ENCODE measurements at regions not wholly inside any gene's neighbourhood (a gene's known extent, or its start where the extent isn't known, plus 50 kb on each side); places are given as distances from the start of the nearest gene placed in this dataset.

GRCh38 chr7:68512466-68512865 lies 1085.8 kb upstream of the AUTS2 start:
- DNase-seq (ENCODE audit: low read depth, low spot score) = no peak
- no peak overlapping the region for H3K27ac ChIP-seq

GRCh38 chr7:68518060-68518459 lies 1080.2 kb upstream of the AUTS2 start:
- H3K27ac ChIP-seq = no peak overlapping the region
- no peak for DNase-seq (ENCODE audit: low read depth, low spot score)

- H3K27ac ChIP-seq = no peak overlapping the region
- no peak for DNase-seq (ENCODE audit: low read depth, low spot score)
Measured at GRCh38 chr7:68524126-68524525, 1074.1 kb upstream of the AUTS2 start.

GRCh38 chr7:68529221-68529620 lies 1069.1 kb upstream of the AUTS2 start:
- no peak overlapping the region for H3K27ac ChIP-seq

GRCh38 chr7:68535266-68535665 lies 1063.0 kb upstream of the AUTS2 start:
- H3K27ac ChIP-seq = no peak overlapping the region
- DNase-seq (ENCODE audit: low read depth, low spot score) = no peak

More at GRCh38 chr7:68529221-68529620, 1069.1 kb upstream of the AUTS2 start:
- DNase-seq (ENCODE audit: low read depth, low spot score) = no peak

GRCh38 chr7:68537051-68537773 lies 1061.1 kb upstream of the AUTS2 start:
- no peak overlapping the region for H3K27ac ChIP-seq
- DNase-seq (ENCODE audit: low read depth, low spot score) = no peak

- no peak for DNase-seq (ENCODE audit: low read depth, low spot score)
Measured at GRCh38 chr7:68537774-68538071, 1060.6 kb upstream of the AUTS2 start.

GRCh38 chr7:68542831-68543230 lies 1055.4 kb upstream of the AUTS2 start:
- no peak overlapping the region for H3K27ac ChIP-seq

More at GRCh38 chr7:68537774-68538071, 1060.6 kb upstream of the AUTS2 start:
- no peak overlapping the region for H3K27ac ChIP-seq

GRCh38 chr7:68544851-68545250 lies 1053.4 kb upstream of the AUTS2 start:
- no peak for DNase-seq (ENCODE audit: low read depth, low spot score)
- H3K27ac ChIP-seq = no peak overlapping the region

More at GRCh38 chr7:68542831-68543230, 1055.4 kb upstream of the AUTS2 start:
- no peak for DNase-seq (ENCODE audit: low read depth, low spot score)

GRCh38 chr7:68547181-68547580 lies 1051.1 kb upstream of the AUTS2 start:
- no peak for DNase-seq (ENCODE audit: low read depth, low spot score)
- no peak overlapping the region for H3K27ac ChIP-seq

- no peak overlapping the region for H3K27ac ChIP-seq
- DNase-seq (ENCODE audit: low read depth, low spot score) = no peak
Measured at GRCh38 chr7:68547799-68548198, 1050.5 kb upstream of the AUTS2 start.

- DNase-seq (ENCODE audit: low read depth, low spot score) = no peak
- no peak overlapping the region for H3K27ac ChIP-seq
Measured at GRCh38 chr7:68550027-68550426, 1048.2 kb upstream of the AUTS2 start.

- no peak overlapping the region for H3K27ac ChIP-seq
- no peak for DNase-seq (ENCODE audit: low read depth, low spot score)
Measured at GRCh38 chr7:68550635-68551034, 1047.6 kb upstream of the AUTS2 start.

GRCh38 chr7:68556537-68556936 lies 1041.7 kb upstream of the AUTS2 start:
- H3K27ac ChIP-seq = no peak overlapping the region
- no peak for DNase-seq (ENCODE audit: low read depth, low spot score)

GRCh38 chr7:68559518-68559917 lies 1038.8 kb upstream of the AUTS2 start:
- DNase-seq (ENCODE audit: low read depth, low spot score) = no peak
- H3K27ac ChIP-seq = no peak overlapping the region

- H3K27ac ChIP-seq = no peak overlapping the region
- DNase-seq (ENCODE audit: low read depth, low spot score) = no peak
Measured at GRCh38 chr7:68562323-68562899, 1035.9 kb upstream of the AUTS2 start.

- DNase-seq (ENCODE audit: low read depth, low spot score) = no peak
- H3K27ac ChIP-seq = no peak overlapping the region
Measured at GRCh38 chr7:68564306-68565135, 1033.8 kb upstream of the AUTS2 start.

- no peak for DNase-seq (ENCODE audit: low read depth, low spot score)
- H3K27ac ChIP-seq = no peak overlapping the region
Measured at GRCh38 chr7:68571286-68571685, 1027.0 kb upstream of the AUTS2 start.

- no peak for DNase-seq (ENCODE audit: low read depth, low spot score)
- no peak overlapping the region for H3K27ac ChIP-seq
Measured at GRCh38 chr7:68573271-68574005, 1024.8 kb upstream of the AUTS2 start.

- H3K27ac ChIP-seq = no peak overlapping the region
- DNase-seq (ENCODE audit: low read depth, low spot score) = no peak
Measured at GRCh38 chr7:68576366-68576765, 1021.9 kb upstream of the AUTS2 start.

- DNase-seq (ENCODE audit: low read depth, low spot score) = no peak
Measured at GRCh38 chr7:68581417-68581816, 1016.9 kb upstream of the AUTS2 start.

More at GRCh38 chr7:68581417-68581816, 1016.9 kb upstream of the AUTS2 start:
- no peak overlapping the region for H3K27ac ChIP-seq

Data from epithelial cell of prostate (primary cell).